ENCODE measurements at regions not wholly inside any gene's neighbourhood (a gene's known extent, or its start where the extent isn't known, plus 50 kb on each side); places are given as distances from the start of the nearest gene placed in this dataset.

DNA sequence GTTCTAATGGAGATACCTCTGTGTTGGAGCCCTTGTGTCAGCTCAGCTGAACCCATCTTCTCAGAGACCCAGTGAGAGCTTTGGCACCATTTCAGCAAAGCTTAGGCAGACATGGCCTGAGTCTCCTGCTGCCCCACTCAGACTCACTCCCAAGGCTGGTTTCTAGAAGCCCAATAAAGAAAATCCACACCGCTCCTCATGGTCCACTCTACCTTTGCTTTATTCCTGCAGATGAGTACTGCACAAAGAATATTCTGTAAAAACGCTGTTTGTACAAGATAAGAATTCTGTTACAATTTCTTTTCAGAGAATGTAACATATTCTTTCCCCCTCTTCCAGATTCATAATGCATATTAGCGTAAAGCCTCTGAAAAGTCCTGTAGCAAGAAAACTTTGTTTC is 129.3 kb downstream of the C5orf15 start:
- H3K27me3 ChIP-seq: no peaks in the 10 kb centered on the region
- WGBS (ENCODE audit: insufficient coverage, low coverage, low lambda C conversion rate, missing lambda C conversion rate): 74% methylated on average over 3 of the region's 3 CpGs
- H3K4me1 ChIP-seq: peaks cover 0 to 4% (median 0%) of the 10 kb centered on the region in 4 donors
- ATAC-seq (no peak), DNase-seq (no peak)
- no peaks in the 10 kb centered on the region for H3K9me3 ChIP-seq
- intact Hi-C loops (cut with DNase I): no loop called here
- no peak overlapping the region for H3K27ac ChIP-seq
- no peaks in the 10 kb centered on the region for H3K36me3 ChIP-seq
- no peak overlapping the region for H3K4me3 ChIP-seq
- TF ChIP-seq, protein P1, sequence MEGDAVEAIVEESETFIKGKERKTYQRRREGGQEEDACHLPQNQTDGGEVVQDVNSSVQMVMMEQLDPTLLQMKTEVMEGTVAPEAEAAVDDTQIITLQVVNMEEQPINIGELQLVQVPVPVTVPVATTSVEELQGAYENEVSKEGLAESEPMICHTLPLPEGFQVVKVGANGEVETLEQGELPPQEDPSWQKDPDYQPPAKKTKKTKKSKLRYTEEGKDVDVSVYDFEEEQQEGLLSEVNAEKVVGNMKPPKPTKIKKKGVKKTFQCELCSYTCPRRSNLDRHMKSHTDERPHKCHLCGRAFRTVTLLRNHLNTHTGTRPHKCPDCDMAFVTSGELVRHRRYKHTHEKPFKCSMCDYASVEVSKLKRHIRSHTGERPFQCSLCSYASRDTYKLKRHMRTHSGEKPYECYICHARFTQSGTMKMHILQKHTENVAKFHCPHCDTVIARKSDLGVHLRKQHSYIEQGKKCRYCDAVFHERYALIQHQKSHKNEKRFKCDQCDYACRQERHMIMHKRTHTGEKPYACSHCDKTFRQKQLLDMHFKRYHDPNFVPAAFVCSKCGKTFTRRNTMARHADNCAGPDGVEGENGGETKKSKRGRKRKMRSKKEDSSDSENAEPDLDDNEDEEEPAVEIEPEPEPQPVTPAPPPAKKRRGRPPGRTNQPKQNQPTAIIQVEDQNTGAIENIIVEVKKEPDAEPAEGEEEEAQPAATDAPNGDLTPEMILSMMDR (IDR thresholded peaks at IDR 0.05): no peak
- TF ChIP-seq POLR2A (IDR thresholded peaks at IDR 0.05): no peak

DNA sequence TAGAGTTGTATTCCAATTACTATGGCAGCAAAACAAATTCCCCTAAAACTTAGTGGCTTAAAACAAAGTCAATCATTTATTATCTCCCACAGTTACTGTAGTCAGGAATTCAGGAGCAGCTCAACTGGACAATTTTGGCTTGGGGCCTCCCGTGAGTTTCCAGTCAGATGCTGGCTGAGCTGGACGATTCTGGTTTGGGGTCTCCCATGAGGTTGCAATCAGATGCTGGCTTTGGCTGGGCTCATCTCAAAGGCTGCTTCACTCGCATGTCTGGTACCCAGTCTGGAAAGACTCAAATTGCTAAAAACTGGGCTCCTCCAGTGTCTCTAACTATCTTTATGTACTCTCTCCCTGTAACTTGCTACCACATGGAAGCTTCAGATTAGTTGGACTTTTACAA is 130.1 kb downstream of the C5orf15 start:
- H3K4me1 ChIP-seq: peaks cover 0 to 4% (median 0%) of the 10 kb centered on the region in 4 donors
- intact Hi-C loops (cut with DNase I): no loop called here
- H3K4me3 ChIP-seq: no peak overlapping the region
- H3K27ac ChIP-seq: no peak overlapping the region
- ATAC-seq (no peak), DNase-seq (no peak)
- 71% methylated on average over 3 of the region's 3 CpGs for WGBS (ENCODE audit: insufficient coverage, low coverage, low lambda C conversion rate, missing lambda C conversion rate)
- H3K36me3 ChIP-seq: no peaks in the 10 kb centered on the region
- TF ChIP-seq POLR2A (IDR thresholded peaks at IDR 0.05): no peak
- TF ChIP-seq, protein P1 (IDR thresholded peaks at IDR 0.05): no peak
- no peaks in the 10 kb centered on the region for H3K9me3 ChIP-seq
- H3K27me3 ChIP-seq: no peaks in the 10 kb centered on the region

DNA sequence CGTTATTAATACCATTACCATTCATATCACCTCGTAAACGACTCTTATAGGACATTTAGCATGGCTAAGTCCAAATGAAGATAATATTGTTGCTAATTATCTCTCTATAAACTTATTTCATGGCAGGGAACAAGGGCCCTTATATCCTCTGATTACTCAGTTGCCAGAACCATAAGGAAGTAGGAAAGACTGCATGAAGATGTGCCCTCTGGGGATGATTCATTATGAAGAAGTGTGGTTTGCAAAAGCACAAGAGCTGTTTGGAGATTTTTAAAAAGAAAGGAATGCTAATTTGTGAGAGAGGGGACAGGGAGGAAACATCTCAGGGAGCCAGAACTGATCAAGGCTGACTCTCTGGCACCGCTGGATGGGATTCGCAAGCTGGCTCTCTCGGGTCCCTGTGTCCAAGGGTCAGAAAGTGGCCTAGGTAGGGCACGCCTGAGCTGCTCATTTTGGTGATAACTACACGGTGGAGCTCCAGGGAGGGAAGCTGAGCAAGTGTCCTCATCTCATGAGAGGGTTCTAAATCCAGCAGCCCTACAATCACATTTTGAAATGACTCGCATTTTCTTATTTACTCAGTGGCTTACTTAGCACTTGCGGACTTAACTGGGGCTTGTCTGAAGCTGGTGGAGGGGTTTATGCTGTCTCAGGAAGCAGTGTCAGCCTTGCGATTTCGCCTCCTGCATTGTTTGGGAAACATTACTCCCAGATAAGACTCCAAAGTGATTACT is 136.8 kb downstream of the C5orf15 start:
- ATAC-seq (peak; percentile 22 to 65 (median 54)), DNase-seq (no peak)
- TF ChIP-seq POLR2A (IDR thresholded peaks at IDR 0.05): no peak
- TF ChIP-seq, protein P1 (IDR thresholded peaks at IDR 0.05): no peak
- no peak overlapping the region for H3K27ac ChIP-seq
- 59% methylated on average over 7 of the region's 12 CpGs for WGBS (ENCODE audit: insufficient coverage, low coverage, low lambda C conversion rate, missing lambda C conversion rate)
- no peaks in the 10 kb centered on the region for H3K4me1 ChIP-seq
- H3K27me3 ChIP-seq: no peaks in the 10 kb centered on the region
- H3K4me3 ChIP-seq: no peak overlapping the region
- H3K9me3 ChIP-seq: no peaks in the 10 kb centered on the region
- intact Hi-C loops (cut with DNase I): no loop called here
- no peaks in the 10 kb centered on the region for H3K36me3 ChIP-seq

DNA sequence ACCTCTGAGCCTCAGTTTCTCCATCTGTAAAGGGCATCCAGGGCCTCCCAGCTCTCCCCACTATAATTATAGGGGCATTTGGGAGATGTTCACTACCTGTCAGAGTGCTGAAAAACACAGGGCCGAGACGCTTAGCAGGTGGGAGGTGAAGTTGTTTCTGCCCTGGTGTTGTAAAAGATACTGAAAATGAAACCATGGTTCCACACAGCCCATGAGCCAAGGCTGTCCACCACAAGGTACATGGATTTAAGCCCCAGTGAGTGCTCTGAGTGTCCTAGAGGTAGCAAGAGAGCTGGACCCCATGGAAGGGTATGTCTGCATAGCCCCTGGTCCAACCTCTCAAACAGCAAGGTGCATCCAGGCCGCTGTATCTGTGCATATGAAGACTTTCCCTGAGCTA is 137.5 kb downstream of the C5orf15 start:
- Histone ChIP-seq H3K4me3 (no peak overlapping the region), H3K36me3 (no peaks in the 10 kb centered on the region), H3K27ac (no peak overlapping the region), H3K27me3 (no peaks in the 10 kb centered on the region), H3K9me3 (no peaks in the 10 kb centered on the region), H3K4me1 (no peaks in the 10 kb centered on the region)
- intact Hi-C loops (cut with DNase I): no loop called here
- no peak for TF ChIP-seq POLR2A (IDR thresholded peaks at IDR 0.05)
- TF ChIP-seq, protein P1 (IDR thresholded peaks at IDR 0.05): no peak
- ATAC-seq: no peak
- DNase-seq: no peak
- WGBS (ENCODE audit: insufficient coverage, low coverage, low lambda C conversion rate, missing lambda C conversion rate): 93% methylated on average over 3 of the region's 3 CpGs

Data from right lobe of liver (tissue), 6 donors.